Natural killer cell (primary cell): ENCODE measurements at regions not wholly inside any gene's neighbourhood (a gene's known extent, or its start where the extent isn't known, plus 50 kb on each side); places are given as distances from the start of the nearest gene placed in this dataset.

Experiments used
- ATAC-seq, 3 donors: fragments of 150-1000 bp in 2 of 3; fragments of 200-7000 bp in 1 of 3; cut with Tn5 transposase; 1 replicate in 1 of 3; 2 replicates in 2 of 3; pipeline ENCODE4 v1.10.0; 2021; ENCODE audit warnings: mild to moderate bottlenecking in 2 of 3, moderate library complexity in 2 of 3
- DNase-seq, 2 donors: peaks; one replicate each; pipeline versions ENCODE4 v3.0.0 to v3.0.0-alpha.2; 2013 to 2021; ENCODE audit warnings: mixed read lengths in 1 of 2
- H3K27ac ChIP-seq: one replicate; pipeline ENCODE4 v1.5.1; 2013; ENCODE audit warnings: mild to moderate bottlenecking, low read length
- H3K27me3 ChIP-seq: one replicate; pipeline ENCODE4 v1.6.1; 2013; ENCODE audit warnings: low read length; ENCODE audit not compliant: control insufficient read depth, insufficient read depth
- H3K36me3 ChIP-seq: one replicate; pipeline ENCODE4 v1.6.1; 2013; ENCODE audit warnings: low read length; ENCODE audit not compliant: control insufficient read depth, insufficient read depth
- H3K4me1 ChIP-seq: one replicate; pipeline ENCODE4 v1.6.1; 2013; ENCODE audit warnings: low read length; ENCODE audit not compliant: control insufficient read depth, insufficient read depth
- H3K4me3 ChIP-seq: one replicate; pipeline ENCODE4 v1.5.1; 2013; ENCODE audit warnings: low read length
- H3K9me3 ChIP-seq: one replicate; pipeline ENCODE4 v1.6.1; 2013; ENCODE audit warnings: low read length; ENCODE audit not compliant: control insufficient read depth, insufficient read depth
- H3K27ac Mint-ChIP-seq, 2 donors: one replicate each; pipeline ENCODE4 v1.8.0; 2022; ENCODE audit warnings: mild to moderate bottlenecking in 2 of 2, mixed read lengths in 2 of 2, moderate library complexity in 1 of 2
- H3K27me3 Mint-ChIP-seq, 2 donors: one replicate each; pipeline ENCODE4 v1.8.0; 2022; ENCODE audit warnings: low read depth in 2 of 2, mixed read lengths in 2 of 2
- H3K36me3 Mint-ChIP-seq: one replicate; pipeline ENCODE4 v1.8.0; 2022; ENCODE audit warnings: mixed read lengths
- H3K4me1 Mint-ChIP-seq, 2 donors: one replicate each; pipeline ENCODE4 v1.8.0; 2022; ENCODE audit warnings: mixed read lengths in 2 of 2
- H3K4me3 Mint-ChIP-seq: one replicate; pipeline ENCODE4 v1.8.0; 2022; ENCODE audit warnings: mild to moderate bottlenecking, moderate library complexity, mixed read lengths
- H3K9me3 Mint-ChIP-seq, 2 donors: one replicate each; pipeline ENCODE4 v1.8.0; 2022; ENCODE audit warnings: mixed read lengths in 2 of 2
- CTCF ChIP-seq: fragments of 200-600 bp; IDR thresholded peaks from one replicate; pipeline ENCODE4 v1.8.0; 2022; ENCODE audit warnings: antibody characterized with exemption
- WGBS: methylation state at CpG from one replicate; pipeline ENCODE4 v1.1.7; 2013; ENCODE audit warnings: missing lambda C conversion rate; ENCODE audit not compliant: insufficient coverage; 5-methylcytosine and 5-hydroxymethylcytosine counted together
- intact Hi-C: fragments of 100-400 bp; cut with micrococcal nuclease; formaldehyde crosslinking; loops from one replicate; pipeline ENCODE4 v1.14.2; 2022

- no peak for TF ChIP-seq CTCF
- DNase-seq (no peak), ATAC-seq (no peak)
- Mint-ChIP-seq H3K9me3 (peaks cover 0 to 2% of the 10 kb centered on the region in 2 donors), H3K27ac (peak overlapping the region in 1 of 2 donors; percentile 84), H3K27me3 (no peaks in the 10 kb centered on the region), H3K4me1 (peaks cover 29 to 45% of the 10 kb centered on the region in 2 donors), H3K4me3 (no peak overlapping the region), H3K36me3 (no peaks in the 10 kb centered on the region)
- intact Hi-C loops: no loop called here
- no peaks in the 10 kb centered on the region for H3K36me3 ChIP-seq
- no peaks in the 10 kb centered on the region for H3K9me3 ChIP-seq
- no peaks in the 10 kb centered on the region for H3K4me1 ChIP-seq
- no peak overlapping the region for H3K27ac ChIP-seq
- no peaks in the 10 kb centered on the region for H3K27me3 ChIP-seq
- H3K4me3 ChIP-seq: no peak overlapping the region
- WGBS: 73% methylated on average over 5 of the region's 5 CpGs
Measured at GRCh38 chr1:82160036-82160435, 359.3 kb downstream of the ADGRL2 start.

DNA sequence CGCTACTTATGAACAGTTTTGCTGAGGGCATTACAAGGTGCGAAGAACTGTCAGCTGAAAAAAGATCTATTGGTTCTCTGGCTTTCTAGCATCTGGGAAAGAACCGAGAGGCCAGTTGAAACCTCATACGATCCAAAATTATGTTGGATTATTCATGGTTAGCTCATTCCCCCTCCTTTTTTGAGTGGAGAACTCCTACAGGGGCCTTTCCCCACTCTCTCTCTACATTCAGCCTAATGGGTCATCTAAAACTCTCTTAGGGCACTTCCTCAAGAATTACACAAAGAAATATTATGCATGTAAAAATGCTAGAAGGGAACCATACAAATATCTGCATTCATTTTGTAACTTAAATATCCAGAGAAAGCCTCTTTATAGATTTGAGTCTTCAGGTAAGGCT is 358.2 kb downstream of the ADGRL2 start:
- peaks cover 0 to 2% of the 10 kb centered on the region in 2 donors for H3K9me3 Mint-ChIP-seq
- ATAC-seq (no peak), DNase-seq (no peak)
- H3K4me3 Mint-ChIP-seq: no peak overlapping the region
- Histone ChIP-seq H3K27me3 (no peaks in the 10 kb centered on the region), H3K4me3 (no peak overlapping the region), H3K9me3 (no peaks in the 10 kb centered on the region), H3K27ac (no peak overlapping the region), H3K36me3 (no peaks in the 10 kb centered on the region), H3K4me1 (no peaks in the 10 kb centered on the region)
- no peaks in the 10 kb centered on the region for H3K36me3 Mint-ChIP-seq
- H3K27me3 Mint-ChIP-seq: no peaks in the 10 kb centered on the region
- WGBS: 95% methylated on average over 4 of the region's 4 CpGs
- H3K4me1 Mint-ChIP-seq: peaks cover 29 to 46% of the 10 kb centered on the region in 2 donors
- intact Hi-C loops: loop anchor here (10.0 kb wide), 1 partner anchor 66 kb away; no protein-coding TSS in a partner anchor
- TF ChIP-seq CTCF: no peak
- H3K27ac Mint-ChIP-seq: no peak overlapping the region

- no peaks in the 10 kb centered on the region for H3K36me3 Mint-ChIP-seq
- WGBS: 83% methylated on average over 3 of the region's 4 CpGs
- H3K4me3 Mint-ChIP-seq: no peak overlapping the region
Measured at GRCh38 chr1:82154219-82154970, 353.7 kb downstream of the ADGRL2 start.

More at GRCh38 chr1:82154219-82154970, 353.7 kb downstream of the ADGRL2 start:
- Histone ChIP-seq H3K4me1 (no peaks in the 10 kb centered on the region), H3K27ac (no peak overlapping the region), H3K36me3 (no peaks in the 10 kb centered on the region), H3K4me3 (no peak overlapping the region), H3K27me3 (no peaks in the 10 kb centered on the region), H3K9me3 (no peaks in the 10 kb centered on the region)
- Mint-ChIP-seq H3K9me3 (peaks cover 2 to 8% of the 10 kb centered on the region in 2 donors), H3K4me1 (peaks cover 20 to 31% of the 10 kb centered on the region in 2 donors), H3K27ac (no peak overlapping the region), H3K27me3 (no peaks in the 10 kb centered on the region)
- intact Hi-C loops: loop anchor here (10.0 kb wide), 1 partner anchor 70 kb away; no protein-coding TSS in a partner anchor
- DNase-seq (no peak), ATAC-seq (no peak)
- TF ChIP-seq CTCF: no peak
